HG02884 (cell line): ENCODE measurements at regions not wholly inside any gene's neighbourhood (a gene's known extent, or its start where the extent isn't known, plus 50 kb on each side); places are given as distances from the start of the nearest gene placed in this dataset.
A peak's percentile ranks its signal among the peaks of the same experiment; 100 is the strongest.
"Not testable (repeated sequence)": the region's sequence is repeated elsewhere in the genome, so short reads cannot be mapped to it uniquely, and the experiment has no call there.

Experiments used
- ATAC-seq: cut with Tn5 transposase; IDR thresholded peaks from one replicate; pipeline ENCODE4 v1.9.1; 2021; ENCODE audit warnings: mild to moderate bottlenecking, moderate library complexity; ENCODE audit not compliant: unreplicated experiment

GRCh38 chr9:31302620-31303418 is 1081.6 kb upstream of the ACO1 start:
- peak; percentile 72 for ATAC-seq

GRCh38 chr9:31304576-31304975 is 1079.9 kb upstream of the ACO1 start:
- no peak for ATAC-seq

- no peak for ATAC-seq
Measured at GRCh38 chr9:31314241-31314640, 1070.2 kb upstream of the ACO1 start.

- no peak for ATAC-seq
Measured at GRCh38 chr9:31320494-31320893, 1063.9 kb upstream of the ACO1 start.

GRCh38 chr9:31321256-31321655 is 1063.2 kb upstream of the ACO1 start:
- no peak for ATAC-seq

GRCh38 chr9:31321686-31322085 is 1062.8 kb upstream of the ACO1 start:
- ATAC-seq = no peak

GRCh38 chr9:31323726-31324444 is 1060.6 kb upstream of the ACO1 start:
- ATAC-seq = no peak

- no peak for ATAC-seq
Measured at GRCh38 chr9:31325778-31326177, 1058.7 kb upstream of the ACO1 start.

GRCh38 chr9:31326883-31327282 is 1057.6 kb upstream of the ACO1 start:
- ATAC-seq = not testable (repeated sequence)

GRCh38 chr9:31334837-31335528 is 1049.5 kb upstream of the ACO1 start:
- ATAC-seq = no peak

GRCh38 chr9:31335529-31336234 is 1048.8 kb upstream of the ACO1 start:
- no peak for ATAC-seq

- ATAC-seq = no peak
Measured at GRCh38 chr9:31336386-31336785, 1048.1 kb upstream of the ACO1 start.

- no peak for ATAC-seq
Measured at GRCh38 chr9:31336841-31337240, 1047.6 kb upstream of the ACO1 start.

- ATAC-seq = peak; percentile 98
Measured at GRCh38 chr9:31347082-31347617, 1037.3 kb upstream of the ACO1 start.

GRCh38 chr9:31355159-31355882 is 1029.1 kb upstream of the ACO1 start:
- ATAC-seq = no peak

- ATAC-seq = no peak
Measured at GRCh38 chr9:31355965-31356364, 1028.5 kb upstream of the ACO1 start.

GRCh38 chr9:31359071-31359470 is 1025.4 kb upstream of the ACO1 start:
- no peak for ATAC-seq

- ATAC-seq = no peak
Measured at GRCh38 chr9:31364171-31364570, 1020.3 kb upstream of the ACO1 start.

- ATAC-seq = no peak
Measured at GRCh38 chr9:31372799-31373587, 1011.5 kb upstream of the ACO1 start.
